AG04450 (cell line): ENCODE measurements at regions not wholly inside any gene's neighbourhood (a gene's known extent, or its start where the extent isn't known, plus 50 kb on each side); places are given as distances from the start of the nearest gene placed in this dataset.
"Not testable (repeated sequence)": the region's sequence is repeated elsewhere in the genome, so short reads cannot be mapped to it uniquely, and the experiment has no call there.

Experiments
- CTCF ChIA-PET: fragments of 300-600, 350-600 bp; formaldehyde crosslinking; extraction: SDS; loops from one replicate; lab custom pipeline; 2022; ENCODE audit warnings: antibody characterized with exemption, inconsistent platforms; lab: Charles Lee
- POLR2A ChIA-PET: fragments of 350-600 bp; formaldehyde crosslinking; extraction: SDS; loops from one replicate; lab custom pipeline; 2021; ENCODE audit warnings: antibody characterized with exemption, inconsistent platforms; lab: Yijun Ruan, JAX
- DNase-seq: peaks from one replicate; pipeline ENCODE4 v3.0.0-alpha.2; 2011; ENCODE audit warnings: low read depth, low spot score
- H3K27ac ChIP-seq: one replicate; pipeline ENCODE4 v1.5.1; 2012; ENCODE audit warnings: low read depth, low read length, control low read depth
- H3K27me3 ChIP-seq: one replicate; pipeline ENCODE4 v1.6.0; 2012; ENCODE audit warnings: low read length; ENCODE audit not compliant: control insufficient read depth, insufficient read depth
- H3K4me3 ChIP-seq: 2 replicates; pipeline ENCODE4 v1.5.1; 2011; ENCODE audit warnings: mild to moderate bottlenecking, low read depth, low read length, control low read depth
- H3K9me3 ChIP-seq: 2 replicates; pipeline ENCODE4 v1.5.1; 2012; ENCODE audit warnings: low read length; ENCODE audit not compliant: control insufficient read depth, insufficient read depth
- CTCF ChIP-seq: IDR thresholded peaks from 2 replicates; pipeline ENCODE4 v1.5.1; 2011; ENCODE audit warnings: low read depth, low read length, control low read depth, inconsistent platforms

- TF ChIP-seq CTCF = no peak
- H3K27me3 ChIP-seq = no peaks in the 10 kb centered on the region
- H3K4me3 ChIP-seq = no peak overlapping the region
- ChIA-PET POLR2A (no interaction called here), CTCF (no interaction called here)
- no peak for DNase-seq
- H3K9me3 ChIP-seq = peaks cover 93% of the 10 kb centered on the region
- H3K27ac ChIP-seq = no peak overlapping the region
Observed at GRCh38 chr14:105900398-105901160, 374.2 kb downstream of the TMEM121 start.

- Histone ChIP-seq H3K4me3 (no peak overlapping the region), H3K27me3 (no peaks in the 10 kb centered on the region), H3K27ac (no peak overlapping the region), H3K9me3 (peaks cover 88% of the 10 kb centered on the region)
- no peak for DNase-seq
- TF ChIP-seq CTCF = no peak
- ChIA-PET POLR2A (no interaction called here), CTCF (no interaction called here)
Observed at GRCh38 chr14:105901226-105901625, 374.8 kb downstream of the TMEM121 start.

- POLR2A ChIA-PET = no interaction called here
- no peak overlapping the region for H3K27ac ChIP-seq
- DNase-seq = no peak
- H3K4me3 ChIP-seq = no peak overlapping the region
- no peak for TF ChIP-seq CTCF
- peaks cover 90% of the 10 kb centered on the region for H3K9me3 ChIP-seq
- CTCF ChIA-PET = no interaction called here
- H3K27me3 ChIP-seq = no peaks in the 10 kb centered on the region
Observed at GRCh38 chr14:105902131-105902898, 375.9 kb downstream of the TMEM121 start.

GRCh38 chr14:105902899-105903165 lies 376.4 kb downstream of the TMEM121 start:
- H3K4me3 ChIP-seq, POLR2A ChIA-PET, CTCF ChIA-PET, H3K27ac ChIP-seq, DNase-seq, H3K27me3 ChIP-seq: not testable (repeated sequence)
- H3K9me3 ChIP-seq = peaks cover 90% of the 10 kb centered on the region

- TF ChIP-seq CTCF = no peak
- POLR2A ChIA-PET = no interaction called here
Observed at GRCh38 chr14:105903971-105904370, 377.6 kb downstream of the TMEM121 start.

More at GRCh38 chr14:105903971-105904370, 377.6 kb downstream of the TMEM121 start:
- no peak overlapping the region for H3K4me3 ChIP-seq
- CTCF ChIA-PET = no interaction called here
- H3K27me3 ChIP-seq = no peaks in the 10 kb centered on the region
- H3K27ac ChIP-seq = no peak overlapping the region
- H3K9me3 ChIP-seq = peaks cover 89% of the 10 kb centered on the region
- DNase-seq = no peak
